Caco-2 (cell line): ENCODE measurements at regions not wholly inside any gene's neighbourhood (a gene's known extent, or its start where the extent isn't known, plus 50 kb on each side); places are given as distances from the start of the nearest gene placed in this dataset.

Experiments
- BruUV-seq: library from RNA; stranded (reverse); fragments of 400-500 nt; replicated peaks from 2 replicates; lab custom pipeline; 2021; lab: Mats Ljungman, UMichigan
- CTCF ChIA-PET: fragments of 300-600 bp; sonication (Branson Sonifier 250); formaldehyde crosslinking; loops from one replicate; lab custom pipeline; 2022; ENCODE audit warnings: antibody characterized with exemption; lab: Charles Lee
- POLR2A ChIA-PET: fragments of 300-600 bp; sonication (Branson Sonifier 250); formaldehyde crosslinking; loops from one replicate; lab custom pipeline; 2022; ENCODE audit warnings: antibody characterized with exemption; lab: Charles Lee
- DNase-seq, 2 experiments: peaks; one replicate each; pipeline versions ENCODE4 v3.0.0 to v3.0.0-alpha.2; 2020 to 2022
- H3K27me3 ChIP-seq: replicated peaks from 2 replicates; pipeline ENCODE4 v1.6.0; 2011; ENCODE audit warnings: low read length; ENCODE audit not compliant: control insufficient read depth, insufficient read depth
- H3K36me3 ChIP-seq: 2 replicates; pipeline ENCODE4 v1.5.1; 2011; ENCODE audit warnings: low read length; ENCODE audit not compliant: control insufficient read depth, insufficient read depth
- H3K4me1 ChIP-seq: fragments of 250-450 bp; sonication (Bioruptor Pico); 2 replicates; pipeline ENCODE4 v1.5.1; 2020; ENCODE audit warnings: mild to moderate bottlenecking
- H3K4me3 ChIP-seq: 2 replicates; pipeline ENCODE4 v1.5.1; 2011; ENCODE audit warnings: low read depth, mild to moderate bottlenecking, control low read depth, low read length
- H3K9me3 ChIP-seq: fragments of 250-450 bp; sonication (Bioruptor Pico); 2 replicates; pipeline ENCODE4 v1.5.1; 2020; ENCODE audit warnings: mild to moderate bottlenecking, moderate library complexity
- H3K27ac Mint-ChIP-seq: one replicate; pipeline ENCODE4 v1.8.0; 2022; ENCODE audit warnings: mixed read lengths; ENCODE audit not compliant: unreplicated experiment
- H3K27me3 Mint-ChIP-seq: one replicate; pipeline ENCODE4 v1.8.0; 2022; ENCODE audit warnings: mixed read lengths; ENCODE audit not compliant: insufficient read depth, unreplicated experiment
- H3K36me3 Mint-ChIP-seq: one replicate; pipeline ENCODE4 v1.8.0; 2022; ENCODE audit warnings: mild to moderate bottlenecking, mixed read lengths; ENCODE audit not compliant: insufficient read depth, unreplicated experiment
- H3K4me1 Mint-ChIP-seq: one replicate; pipeline ENCODE4 v1.8.0; 2022; ENCODE audit warnings: low read depth, mixed read lengths; ENCODE audit not compliant: unreplicated experiment
- H3K4me3 Mint-ChIP-seq: one replicate; pipeline ENCODE4 v1.8.0; 2022; ENCODE audit warnings: mild to moderate bottlenecking, moderate library complexity, mixed read lengths; ENCODE audit not compliant: unreplicated experiment
- H3K9me3 Mint-ChIP-seq: one replicate; pipeline ENCODE4 v1.8.0; 2022; ENCODE audit warnings: mixed read lengths; ENCODE audit not compliant: unreplicated experiment
- CTCF ChIP-seq, 2 experiments: fragments of 200-600 bp in 1 of 2; IDR thresholded peaks; 1 replicate in 1 of 2; 2 replicates in 1 of 2; pipeline versions ENCODE4 v1.5.1 to v1.8.0; 2011 to 2022; ENCODE audit warnings: antibody characterized with exemption in 1 of 2, control low read depth in 1 of 2, inconsistent platforms in 1 of 2, low read depth in 1 of 2, low read length in 1 of 2, mild to moderate bottlenecking in 1 of 2, moderate library complexity in 1 of 2; ENCODE audit not compliant: insufficient read depth in 1 of 2, severe bottlenecking in 1 of 2, unreplicated experiment in 1 of 2
- intact Hi-C: fragments of 100-400 bp; cut with micrococcal nuclease; formaldehyde crosslinking; loops from one replicate; pipeline ENCODE4 v1.10.0; 2022; ENCODE audit not compliant: unreplicated experiment

DNA sequence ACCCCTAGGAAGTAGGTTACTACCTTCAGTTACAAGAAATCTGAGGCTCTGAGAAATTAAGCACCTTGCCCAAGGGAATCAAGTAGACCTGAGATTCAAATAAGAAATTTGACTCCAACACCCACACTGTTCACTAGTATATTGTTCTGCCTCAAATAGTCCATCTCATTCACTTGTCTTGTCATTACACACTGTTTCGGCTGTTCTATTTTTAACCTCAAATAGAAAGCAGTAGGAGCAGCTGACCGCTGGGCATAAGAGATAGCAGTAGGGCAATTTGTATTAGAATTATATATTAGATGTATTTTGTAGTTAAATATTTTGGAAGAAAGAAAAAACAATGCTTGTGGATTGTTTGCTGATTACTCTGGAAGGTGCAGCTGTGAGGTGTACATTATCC lies 185.1 kb downstream of the INHBA start:
- H3K9me3 ChIP-seq, result peaks cover 1% of the 10 kb centered on the region
- Mint-ChIP-seq H3K9me3 (peaks cover 38% of the 10 kb centered on the region), H3K4me1 (no peaks in the 10 kb centered on the region), H3K27me3 (no peaks in the 10 kb centered on the region), H3K4me3 (no peak overlapping the region), H3K27ac (no peak overlapping the region), H3K36me3 (no peaks in the 10 kb centered on the region)
- BruUV-seq, result no TSS peak
- no peak for TF ChIP-seq CTCF (IDR thresholded peaks at IDR 0.05; ENCODE audit: insufficient read depth in 1 of 2, low read depth in 1 of 2, low read length in 1 of 2, severe bottlenecking in 1 of 2, unreplicated experiment in 1 of 2)
- no peaks in the 10 kb centered on the region for H3K36me3 ChIP-seq
- no peaks in the 10 kb centered on the region for H3K4me1 ChIP-seq
- intact Hi-C loops, result no loop called here
- CTCF ChIA-PET, result no interaction called here
- no peak for DNase-seq
- no peaks in the 10 kb centered on the region for H3K27me3 ChIP-seq
- no peak overlapping the region for H3K4me3 ChIP-seq
- POLR2A ChIA-PET, result no interaction called here

DNA sequence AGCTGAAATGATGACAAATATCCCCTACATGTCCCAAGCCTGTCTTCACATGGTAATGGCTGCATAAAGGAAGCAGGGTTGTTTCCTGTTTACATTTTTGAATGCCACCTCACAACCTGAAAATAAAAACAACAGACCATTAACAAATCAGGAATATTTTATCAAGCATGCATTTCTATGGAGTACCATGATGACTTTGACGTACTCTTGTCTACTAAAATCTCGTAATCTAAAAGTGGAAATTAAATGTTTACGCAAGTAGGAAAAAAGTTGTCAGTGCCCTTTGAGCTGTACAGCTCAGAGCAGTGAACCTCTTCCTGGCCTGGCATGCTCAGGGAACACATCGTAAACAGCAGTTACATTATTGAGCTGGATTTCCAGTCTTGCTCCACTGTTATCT lies 194.1 kb downstream of the INHBA start:
- H3K4me1 Mint-ChIP-seq, result no peaks in the 10 kb centered on the region
- Histone ChIP-seq H3K4me1 (no peaks in the 10 kb centered on the region), H3K9me3 (no peaks in the 10 kb centered on the region), H3K4me3 (no peak overlapping the region), H3K36me3 (no peaks in the 10 kb centered on the region), H3K27me3 (no peaks in the 10 kb centered on the region)
- peaks cover 10% of the 10 kb centered on the region for H3K27me3 Mint-ChIP-seq
- intact Hi-C loops, result no loop called here
- POLR2A ChIA-PET, result no interaction called here
- TF ChIP-seq CTCF (IDR thresholded peaks at IDR 0.05; ENCODE audit: insufficient read depth in 1 of 2, low read depth in 1 of 2, low read length in 1 of 2, severe bottlenecking in 1 of 2, unreplicated experiment in 1 of 2), result no peak
- H3K27ac Mint-ChIP-seq, result no peak overlapping the region
- no peak overlapping the region for H3K4me3 Mint-ChIP-seq
- BruUV-seq, result no TSS peak
- no peaks in the 10 kb centered on the region for H3K9me3 Mint-ChIP-seq
- no peak for DNase-seq
- H3K36me3 Mint-ChIP-seq, result no peaks in the 10 kb centered on the region
- CTCF ChIA-PET, result no interaction called here

- POLR2A ChIA-PET, result no interaction called here
- no peaks in the 10 kb centered on the region for H3K4me1 Mint-ChIP-seq
- no peak overlapping the region for H3K4me3 Mint-ChIP-seq
- intact Hi-C loops, result no loop called here
- Histone ChIP-seq H3K36me3 (no peaks in the 10 kb centered on the region), H3K4me3 (no peak overlapping the region), H3K9me3 (no peaks in the 10 kb centered on the region), H3K27me3 (no peaks in the 10 kb centered on the region), H3K4me1 (no peaks in the 10 kb centered on the region)
- no peaks in the 10 kb centered on the region for H3K36me3 Mint-ChIP-seq
- H3K27ac Mint-ChIP-seq, result no peak overlapping the region
- BruUV-seq, result no TSS peak
- H3K27me3 Mint-ChIP-seq, result peaks cover 10% of the 10 kb centered on the region
- CTCF ChIA-PET, result no interaction called here
- DNase-seq, result no peak
- no peak for TF ChIP-seq CTCF (IDR thresholded peaks at IDR 0.05; ENCODE audit: insufficient read depth in 1 of 2, low read depth in 1 of 2, low read length in 1 of 2, severe bottlenecking in 1 of 2, unreplicated experiment in 1 of 2)
- no peaks in the 10 kb centered on the region for H3K9me3 Mint-ChIP-seq
Measured at GRCh38 chr7:41507686-41508268, 195.1 kb downstream of the INHBA start.
